Endothelial cell of umbilical vein (primary cell): ENCODE measurements at regions not wholly inside any gene's neighbourhood (a gene's known extent, or its start where the extent isn't known, plus 50 kb on each side); places are given as distances from the start of the nearest gene placed in this dataset.
A peak's percentile ranks its signal among the peaks of the same experiment; 100 is the strongest.

Source experiments
- BruUV-seq: library from RNA; stranded (reverse); fragments of 400-500 nt; replicated peaks from 2 replicates; lab custom pipeline; 2021; lab: Mats Ljungman, UMichigan
- CTCF ChIA-PET: fragments of 300-600, 350-600 bp; sonication (Branson Sonifier 250); formaldehyde crosslinking; loops from one replicate; lab custom pipeline; 2021; ENCODE audit warnings: antibody characterized with exemption, inconsistent platforms; lab: Charles Lee
- POLR2A ChIA-PET: fragments of 300-600, 350-600 bp; sonication (Branson Sonifier 250); formaldehyde crosslinking; loops from one replicate; lab custom pipeline; 2021; ENCODE audit warnings: antibody characterized with exemption, inconsistent platforms; lab: Charles Lee
- DNase-seq: peaks from one replicate; pipeline ENCODE4 v3.0.0-alpha.2; 2011; ENCODE audit warnings: low read depth, low spot score
- FAIRE-seq: peaks from 2 replicates; lab custom pipeline; 2011; peaks lifted over from hg19 to GRCh38; lab: Jason Lieb, UNC
- H2AFZ ChIP-seq: 2 replicates; pipeline ENCODE4 v1.6.0; 2012; ENCODE audit warnings: low read depth, low read length, control low read depth, inconsistent platforms
- H3K27ac ChIP-seq: 2 replicates; pipeline ENCODE4 v1.5.1; 2011; ENCODE audit warnings: low read depth, mild to moderate bottlenecking, control low read depth, low read length, moderate library complexity; ENCODE audit not compliant: insufficient read depth
- H3K27me3 ChIP-seq, 2 experiments: 2 replicates each; pipeline versions ENCODE4 v1.6.0 to v1.6.1; 2011; ENCODE audit warnings: low read length in 2 of 2, mixed read lengths in 1 of 2; ENCODE audit not compliant: control insufficient read depth in 2 of 2, insufficient read depth in 2 of 2
- H3K36me3 ChIP-seq, 2 experiments: 2 replicates in 1 of 2; 3 replicates in 1 of 2; pipeline ENCODE4 v1.5.1; 2011; ENCODE audit warnings: low read length in 2 of 2, mild to moderate bottlenecking in 1 of 2, moderate library complexity in 1 of 2; ENCODE audit not compliant: control insufficient read depth in 2 of 2, insufficient read depth in 2 of 2; ENCODE audit errors: extremely low read depth in 1 of 2
- H3K4me1 ChIP-seq: 3 replicates; pipeline ENCODE4 v1.5.1; 2011; ENCODE audit warnings: mild to moderate bottlenecking, low read length; ENCODE audit not compliant: control insufficient read depth, insufficient read depth; ENCODE audit errors: extremely low read depth
- H3K4me2 ChIP-seq: 2 replicates; pipeline ENCODE4 v1.6.1; 2011; ENCODE audit warnings: low read length, control low read depth, mixed read lengths; ENCODE audit not compliant: insufficient read depth
- H3K4me3 ChIP-seq, 3 experiments: fragments of 200-600 bp in 1 of 3; sonication (generic), shearing (Covaris generic) in 1 of 3; replicated peaks in 1 of 3; 2 replicates each; pipeline ENCODE4 v1.5.1; 2011 to 2016; ENCODE audit warnings: control low read depth in 3 of 3, low read length in 3 of 3, mild to moderate bottlenecking in 2 of 3, inconsistent platforms in 1 of 3, low read depth in 1 of 3, moderate library complexity in 1 of 3; ENCODE audit not compliant: insufficient read depth in 1 of 3
- H3K79me2 ChIP-seq: 2 replicates; pipeline ENCODE4 v1.6.0; 2012; ENCODE audit warnings: low read length, inconsistent platforms; ENCODE audit not compliant: control insufficient read depth, insufficient read depth
- H3K9ac ChIP-seq: replicated peaks from 2 replicates; pipeline ENCODE3; 2011; ENCODE audit warnings: low read length, control low read depth; ENCODE audit not compliant: insufficient read depth; ENCODE audit errors: extremely low read depth
- H3K9me1 ChIP-seq: replicated peaks from 3 replicates; pipeline ENCODE4 v1.6.0; 2011; ENCODE audit warnings: mild to moderate bottlenecking, low read length; ENCODE audit not compliant: control insufficient read depth, insufficient read depth; ENCODE audit errors: extremely low read depth
- H3K9me3 ChIP-seq: replicated peaks from 2 replicates; pipeline ENCODE4 v1.5.1; 2012; ENCODE audit warnings: low read length, inconsistent platforms; ENCODE audit not compliant: control insufficient read depth, insufficient read depth
- H4K20me1 ChIP-seq: replicated peaks from 2 replicates; pipeline ENCODE3; 2011; ENCODE audit warnings: mild to moderate bottlenecking, low read length; ENCODE audit not compliant: control insufficient read depth, insufficient read depth; ENCODE audit errors: extremely low read depth
- CTCF ChIP-seq, 2 donors: IDR thresholded peaks; 1 replicate in 1 of 2; 2 replicates in 1 of 2; pipeline ENCODE4 v1.5.1; 2011; ENCODE audit warnings: low read length in 2 of 2, mild to moderate bottlenecking in 2 of 2, moderate library complexity in 2 of 2, control low read depth in 1 of 2, inconsistent platforms in 1 of 2, low read depth in 1 of 2; ENCODE audit not compliant: insufficient read depth in 1 of 2; ENCODE audit errors: extremely low read depth in 1 of 2
- EZH2 ChIP-seq: IDR thresholded peaks from 2 replicates; pipeline ENCODE4 v1.6.1; 2012; ENCODE audit warnings: borderline replicate concordance, low read depth, mild to moderate bottlenecking, moderate library complexity, low read length, inconsistent platforms; ENCODE audit not compliant: severe bottlenecking
- FOS ChIP-seq: IDR thresholded peaks from 2 replicates; pipeline ENCODE4 v1.6.1; 2011; ENCODE audit warnings: mild to moderate bottlenecking, low read length, moderate library complexity, borderline replicate concordance; ENCODE audit not compliant: insufficient read depth
- GATA2 ChIP-seq: IDR thresholded peaks from 2 replicates; pipeline ENCODE4 v1.7.0; 2011; ENCODE audit warnings: low read depth, mild to moderate bottlenecking, moderate library complexity, mixed read lengths, low read length; ENCODE audit not compliant: insufficient read length, insufficient read depth
- JUN ChIP-seq: IDR thresholded peaks from 2 replicates; pipeline ENCODE4 v1.6.1; 2011; ENCODE audit warnings: borderline replicate concordance, low read depth; ENCODE audit not compliant: insufficient read length, insufficient read depth
- MAX ChIP-seq: IDR thresholded peaks from 2 replicates; pipeline ENCODE4 v1.6.1; 2011; ENCODE audit not compliant: insufficient read depth, insufficient read length
- MYC ChIP-seq: IDR thresholded peaks from one replicate; pipeline ENCODE4 v1.6.1; 2011; ENCODE audit warnings: mild to moderate bottlenecking, low read depth, low read length
- POLR2A ChIP-seq: IDR thresholded peaks from 2 replicates; pipeline ENCODE4 v1.6.1; 2012; ENCODE audit warnings: low read depth, mild to moderate bottlenecking, control low read depth, low read length
- POLR2AphosphoS5 ChIP-seq: IDR thresholded peaks from 2 replicates; pipeline ENCODE4 v1.6.1; 2012; ENCODE audit warnings: low read depth, mild to moderate bottlenecking, control low read depth, low read length, moderate library complexity; ENCODE audit not compliant: insufficient read depth
- dilution Hi-C: fragments of 300-500 bp; cut with MboI; formaldehyde crosslinking; loops from one replicate; pipeline ENCODE4 v1.15.0; 2019; ENCODE audit warnings: low sequenced_read_pairs; ENCODE audit not compliant: extremely low pct_ligation_motif_present
- intact Hi-C: fragments of 100-400 bp; cut with micrococcal nuclease; formaldehyde crosslinking; loops from one replicate; pipeline ENCODE4 v1.10.0; 2022

GRCh38 chr18:56377231-56377630, 261.2 kb downstream of the TXNL1 start:
- DNase-seq = peak; percentile 13
- intact Hi-C loops (no loop called here), dilution Hi-C loops (no loop called here)
- H3K27ac ChIP-seq = no peak overlapping the region
- H3K27me3 ChIP-seq = no peaks in the 10 kb centered on the region
- no peak overlapping the region for H3K9ac ChIP-seq
- TF ChIP-seq JUN (no peak), MYC (no peak), POLR2AphosphoS5 (no peak), CTCF (IDR thresholded peaks at IDR 0.05; ENCODE audit: extremely low read depth in 1 of 2, insufficient read depth in 1 of 2, low read depth in 1 of 2, low read length in 2 of 2) (no peak), POLR2A (no peak), MAX (no peak), GATA2 (no peak), EZH2 (no peak), FOS (no peak)
- no TSS peak for BruUV-seq
- CTCF ChIA-PET = interaction anchor here (1.6 kb wide), 1 partner anchor 1142 kb away, joined by 3 read pairs; no protein-coding TSS in a partner anchor
- no peak overlapping the region for H3K4me3 ChIP-seq
- H3K36me3 ChIP-seq = no peaks in the 10 kb centered on the region
- no peaks in the 10 kb centered on the region for H4K20me1 ChIP-seq
- H3K4me1 ChIP-seq = no peaks in the 10 kb centered on the region
- FAIRE-seq = no peak
- no peaks in the 10 kb centered on the region for H3K79me2 ChIP-seq
- POLR2A ChIA-PET = no interaction called here
- no peak overlapping the region for H2AFZ ChIP-seq
- no peaks in the 10 kb centered on the region for H3K9me3 ChIP-seq
- no peaks in the 10 kb centered on the region for H3K9me1 ChIP-seq
- no peak overlapping the region for H3K4me2 ChIP-seq
